ENCODE measurements at regions not wholly inside any gene's neighbourhood (a gene's known extent, or its start where the extent isn't known, plus 50 kb on each side); places are given as distances from the start of the nearest gene placed in this dataset.

- 0% methylated on average over 3 of the region's 3 CpGs for WGBS (ENCODE audit: insufficient coverage, insufficient replicate concordance, low lambda C conversion rate, missing lambda C conversion rate)
- BruUV-seq (replicated peaks) = no TSS peak
- H3K9me3 ChIP-seq (replicated peaks; ENCODE audit: control insufficient read depth, insufficient read depth, low read length) = peaks cover 2% of the 10 kb centered on the region
- SMC1A ChIA-PET (ENCODE audit: uncharacterized antibody, unreplicated experiment) = interaction anchor here (0.6 to 4.6 kb wide), 36 partner anchors 8 to 845 kb away, joined by 3 to 88 read pairs (median 7); no protein-coding TSS in a partner anchor
- DNase-seq (ENCODE audit: low read depth, low spot score) = peak; percentile 96
- peak overlapping the region; percentile 83 for H3K4me2 ChIP-seq (ENCODE audit: control insufficient read depth, insufficient read depth)
- H3K4me1 ChIP-seq (ENCODE audit: control insufficient read depth, insufficient read depth, low read length) = peaks cover 53% of the 10 kb centered on the region
- POLR2A ChIA-PET = interaction anchor here (0.7 to 2.0 kb wide), 21 partner anchors 14 to 328 kb away, joined by 3 to 13 read pairs (median 4); partner anchors contain the start of gene BTG1
- FAIRE-seq = no peak
- peaks cover 37% of the 10 kb centered on the region for H3K79me2 ChIP-seq (ENCODE audit: control insufficient read depth, insufficient read depth, low read length)
- H4K20me1 ChIP-seq (ENCODE audit: control insufficient read depth, insufficient read depth) = no peaks in the 10 kb centered on the region
- H3K36me3 ChIP-seq (ENCODE audit: control insufficient read depth in 2 of 2, insufficient read depth in 2 of 2, low read length in 1 of 2) = no peaks in the 10 kb centered on the region
- H3K9ac ChIP-seq (ENCODE audit: control insufficient read depth, insufficient read depth, low read length) = peak overlapping the region; percentile 95
- CTCF ChIA-PET = interaction anchor here (0.7 to 2.2 kb wide), 16 partner anchors 8 to 325 kb away, joined by 3 to 11 read pairs (median 4); no protein-coding TSS in a partner anchor
- RAD21 ChIA-PET (ENCODE audit: unreplicated experiment) = interaction anchor here (0.8 to 5.9 kb wide), 35 partner anchors 11 to 327 kb away, joined by 3 to 67 read pairs (median 6); partner anchors contain the start of gene BTG1
- H3K27ac ChIP-seq (ENCODE audit: control insufficient read depth, insufficient read depth) = peak overlapping the region; percentile 99
- ATAC-seq = peak; percentile 68
- no peaks in the 10 kb centered on the region for H3K27me3 ChIP-seq (replicated peaks in 1 of 2; ENCODE audit: control insufficient read depth in 2 of 2, insufficient read depth in 2 of 2, low read length in 1 of 2)
- H2AFZ ChIP-seq (ENCODE audit: control insufficient read depth, low read depth, low read length) = peak overlapping the region; percentile 64
- in situ Hi-C loops (cut with MboI) (loop anchor here (25.0 kb wide), 1 partner anchor 100 kb away; no protein-coding TSS in a partner anchor), intact Hi-C loops (cut with micrococcal nuclease; ENCODE audit: unreplicated experiment) (loop anchor here (1.0 to 10.0 kb wide), 5 partner anchors 17 to 427 kb away; no protein-coding TSS in a partner anchor)
- no peak overlapping the region for H3K4me3 ChIP-seq
- TF ChIP-seq ZNF24 (IDR thresholded peaks at IDR 0.05) (no peak), NRF1 (conservative IDR thresholded peaks at IDR 0.05; ENCODE audit: low read depth, low read length) (no peak), ZBED1 (IDR thresholded peaks at IDR 0.05; ENCODE audit: borderline replicate concordance) (peak; percentile 88), CEBPZ (IDR thresholded peaks at IDR 0.05; ENCODE audit: low read depth, low read length) (no peak), POLR2AphosphoS2 (IDR thresholded peaks at IDR 0.05; ENCODE audit: low read depth, low read length) (no peak), ZNF622 (IDR thresholded peaks at IDR 0.05) (no peak), KLF5 (IDR thresholded peaks at IDR 0.05; ENCODE audit: partially characterized antibody) (no peak), HDAC6 (IDR thresholded peaks at IDR 0.05; ENCODE audit: unreplicated experiment) (no peak), ZZZ3 (IDR thresholded peaks at IDR 0.05; ENCODE audit: control insufficient read depth, insufficient read length, low read depth) (no peak), NR2F1 (conservative IDR thresholded peaks at IDR 0.05) (peak; percentile 70), E2F4 (IDR thresholded peaks at IDR 0.05; ENCODE audit: low read depth, low read length) (no peak), SREBF2 (IDR thresholded peaks at IDR 0.05; ENCODE audit: low read length) (no peak), SP1 (IDR thresholded peaks at IDR 0.05; ENCODE audit: low read depth, low read length) (peak; percentile 32), IKZF1 (conservative IDR thresholded peaks at IDR 0.05) (peak; percentile 83), IRF4 (IDR thresholded peaks at IDR 0.05; ENCODE audit: low read depth, low read length) (peak; percentile 63; the same call in 1 of the 2 replicates), NKRF (conservative IDR thresholded peaks at IDR 0.05) (peak; percentile 45; the same call in 1 of the 2 replicates), YY1 (IDR thresholded peaks at IDR 0.05; ENCODE audit: low read depth, low read length) (no peak)
These were observed 240.7 kb upstream of the PLEKHG7 start for GRCh38 chr12:92462049-92462448.

Measured in GM12878 (cell line).